Stimulated activated CD4-positive, alpha-beta T cell treated with anti-CD3 and anti-CD28 coated beads, Interleukin-4, amount 100 ng/mL, for 48 hours (primary cell): ENCODE measurements at regions not wholly inside any gene's neighbourhood (a gene's known extent, or its start where the extent isn't known, plus 50 kb on each side); places are given as distances from the start of the nearest gene placed in this dataset.
"Not testable (repeated sequence)": the region's sequence is repeated elsewhere in the genome, so short reads cannot be mapped to it uniquely, and the experiment has no call there.

Source experiments
- DNase-seq, 2 donors: peaks; one replicate each; pipeline ENCODE4 v3.0.0-alpha.2; 2020; ENCODE audit warnings: low read depth in 2 of 2

DNA sequence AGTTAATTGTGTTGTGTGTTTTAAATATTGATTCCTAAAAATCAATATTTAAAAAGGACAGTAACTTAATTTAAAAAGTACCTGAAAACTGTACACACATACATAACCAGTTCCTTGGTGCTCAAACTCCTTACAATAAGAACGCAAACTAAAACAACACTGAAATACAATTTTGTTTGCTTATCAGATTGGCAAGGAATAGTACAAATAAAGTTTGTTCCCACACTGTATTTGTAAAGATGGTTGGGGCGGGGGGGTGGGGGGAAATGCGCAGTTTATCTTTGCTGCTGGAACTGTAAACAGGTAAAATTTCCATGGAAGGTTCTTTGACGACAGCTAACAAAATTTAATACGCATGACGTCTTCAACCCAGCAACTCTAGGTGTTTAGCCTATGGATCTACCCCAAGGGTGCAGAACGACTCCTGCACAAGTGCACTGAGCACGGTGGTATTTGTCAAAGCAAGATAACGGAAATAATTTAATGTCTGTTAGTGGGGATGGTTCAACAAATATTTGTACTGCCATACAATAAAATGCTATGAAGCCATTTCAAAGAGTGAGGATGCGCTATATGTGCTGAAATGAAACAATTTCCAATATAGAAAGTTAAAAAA is 96.5 kb downstream of the ING1 start:
- no peak for DNase-seq

- DNase-seq, result no peak
Observed at GRCh38 chr13:110811008-110811720, 97.7 kb downstream of the ING1 start.

- no peak for DNase-seq
Observed at GRCh38 chr13:110811771-110812120, 98.2 kb downstream of the ING1 start.

- DNase-seq, result no peak
Observed at GRCh38 chr13:110812121-110812868, 98.8 kb downstream of the ING1 start.

DNA sequence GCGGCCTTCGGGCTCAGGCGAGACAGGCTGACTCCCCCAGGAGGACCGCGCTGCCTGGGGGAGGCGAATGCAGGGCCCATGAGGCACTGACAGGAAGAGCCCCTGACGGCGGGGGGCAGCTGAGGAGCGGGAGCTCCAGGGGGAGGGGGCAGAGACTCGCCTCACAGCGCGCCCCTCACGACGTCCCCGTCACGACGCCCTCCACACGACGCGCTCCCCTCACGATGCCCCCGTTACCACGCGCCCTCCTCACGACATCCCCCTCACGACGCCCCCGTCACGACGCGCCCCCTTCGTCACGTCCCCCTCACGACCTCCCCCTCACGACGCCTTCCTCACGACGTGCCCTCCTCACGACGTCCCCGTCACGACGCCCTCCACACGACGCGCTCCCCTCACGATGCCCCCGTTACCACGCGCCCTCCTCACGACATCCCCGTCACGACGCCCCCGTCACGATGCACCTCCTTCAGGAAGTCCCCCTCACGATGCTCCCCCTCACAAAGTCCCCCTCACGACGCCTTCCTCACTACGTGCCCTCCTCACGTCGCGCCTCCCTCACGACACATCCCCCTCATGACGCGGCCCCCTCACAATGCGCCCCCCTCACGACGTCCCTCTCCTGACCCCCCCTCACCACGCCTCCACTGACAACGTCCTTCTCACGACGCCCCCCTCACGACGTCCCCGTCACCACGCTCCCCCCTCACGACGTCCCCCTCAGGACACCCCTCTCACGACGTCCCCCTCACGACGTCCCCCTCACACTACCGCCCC is 99.6 kb downstream of the ING1 start:
- DNase-seq, result no peak

GRCh38 chr13:110813646-110814624 is 100.4 kb downstream of the ING1 start:
- no peak for DNase-seq

- no peak for DNase-seq
Observed at GRCh38 chr13:110815471-110816204, 99.2 kb downstream of the ANKRD10 start.

DNA sequence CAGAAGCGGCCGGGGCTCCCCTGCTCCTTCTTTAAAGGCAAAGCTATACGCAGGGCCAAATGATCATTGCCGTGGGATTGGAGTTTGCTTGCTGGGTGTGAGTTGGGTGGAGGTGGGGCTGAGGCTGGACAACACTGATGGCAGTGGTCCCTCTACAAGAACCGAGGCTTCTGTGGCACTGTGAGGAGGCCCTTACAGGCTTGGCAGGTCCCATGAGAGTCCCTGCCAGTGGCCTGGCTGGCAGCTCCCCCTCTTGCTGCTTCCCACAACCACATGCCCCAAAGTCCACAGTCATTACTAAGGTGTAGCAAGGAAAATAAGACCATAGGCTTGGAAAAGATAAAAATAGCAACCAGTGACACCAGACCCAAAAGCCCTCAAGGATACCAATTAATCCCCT is 98.4 kb downstream of the ANKRD10 start:
- no peak for DNase-seq

- DNase-seq, result no peak
Observed at GRCh38 chr13:110817143-110817542, 97.7 kb downstream of the ANKRD10 start.

GRCh38 chr13:110818747-110819146 is 96.1 kb downstream of the ANKRD10 start:
- DNase-seq, result no peak

GRCh38 chr13:110819203-110820014 is 95.5 kb downstream of the ANKRD10 start:
- DNase-seq, result peak; percentile 66 to 70

- DNase-seq, result no peak
Observed at GRCh38 chr13:110820322-110820721, 94.5 kb downstream of the ANKRD10 start.

GRCh38 chr13:110821837-110822668 is 92.8 kb downstream of the ANKRD10 start:
- not testable (repeated sequence) for DNase-seq

DNA sequence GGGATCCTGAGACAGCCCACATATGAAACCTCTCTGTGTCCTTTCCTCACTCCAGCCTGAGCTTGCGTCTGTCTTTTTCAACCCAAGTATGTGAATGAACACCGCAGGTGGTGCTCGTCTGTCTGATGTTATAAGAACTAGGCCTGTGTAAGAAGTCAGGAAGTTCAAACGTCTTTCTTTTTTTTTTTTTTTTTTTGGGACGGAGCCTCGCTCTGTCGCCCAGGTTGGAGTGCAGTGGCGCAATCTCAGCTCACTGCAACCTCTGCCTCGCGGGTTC is 92.3 kb downstream of the ANKRD10 start:
- no peak for DNase-seq

DNA sequence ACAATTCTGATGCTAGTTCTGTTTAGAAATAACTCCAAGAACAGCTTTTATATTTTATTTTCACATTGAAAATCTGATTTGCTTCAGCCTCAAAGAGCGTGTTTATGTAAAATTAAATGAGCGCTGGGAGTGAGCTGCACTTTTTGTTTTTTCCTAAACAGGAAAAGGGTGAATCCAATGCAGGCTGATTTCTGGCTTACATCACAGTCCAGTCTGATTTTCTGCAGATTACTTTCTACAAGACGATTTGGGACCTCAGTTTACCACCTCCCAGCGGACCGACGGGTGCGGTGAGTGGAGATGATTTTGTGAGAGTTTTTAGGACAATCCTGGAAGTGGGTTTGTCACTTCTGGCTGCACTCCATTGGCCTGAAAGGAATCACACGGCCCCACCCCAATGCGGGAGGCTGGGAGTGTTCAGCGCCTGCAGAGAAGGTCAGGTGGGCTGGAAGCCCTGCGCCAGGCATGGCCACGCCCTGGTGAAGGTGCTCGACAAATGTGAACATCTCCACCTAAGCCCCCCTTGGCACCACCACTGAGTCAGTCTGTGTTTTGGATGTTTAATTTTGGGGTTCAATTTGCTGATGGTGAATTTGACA is 90.1 kb downstream of the ANKRD10 start:
- DNase-seq, result no peak

DNA sequence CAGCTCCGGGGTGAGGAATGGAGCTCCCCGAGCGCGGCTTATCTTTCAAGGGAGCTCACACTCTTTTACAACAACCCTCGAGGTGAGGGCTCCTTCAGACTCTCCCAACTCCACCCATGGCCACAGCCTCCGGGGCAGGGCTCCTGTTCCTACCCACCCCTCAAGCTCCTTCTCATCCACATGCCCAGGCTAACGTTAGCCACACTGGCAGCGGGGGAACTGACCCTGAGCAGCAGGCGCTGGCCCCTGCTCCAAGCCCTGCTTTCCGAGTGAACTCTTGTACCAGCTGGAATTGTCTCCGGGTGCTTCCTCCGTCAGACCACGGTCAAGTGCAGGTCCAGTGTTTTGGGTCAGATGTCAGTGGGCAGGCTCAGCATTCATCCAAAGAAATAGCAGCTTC is 89.4 kb downstream of the ANKRD10 start:
- DNase-seq, result no peak

DNA sequence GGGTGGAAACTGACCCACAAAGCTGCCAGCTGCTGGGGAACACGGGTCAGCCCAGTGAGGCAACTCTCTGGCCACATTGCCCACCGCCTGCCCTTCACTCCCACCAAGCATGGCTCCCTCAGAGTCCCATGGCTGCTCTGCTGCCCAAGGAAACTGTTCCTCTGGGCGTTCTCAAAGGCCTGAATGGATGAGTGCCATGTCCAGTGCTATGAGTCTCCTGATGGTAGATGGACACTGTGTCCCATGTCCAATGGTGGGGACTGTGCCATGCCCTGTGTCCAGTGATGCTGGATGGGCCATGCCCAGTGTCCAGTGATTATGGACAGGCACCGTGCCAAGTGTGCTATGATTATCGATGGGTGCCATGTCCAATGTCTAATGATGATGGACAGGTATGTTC is 88.8 kb downstream of the ANKRD10 start:
- no peak for DNase-seq
